CD1c-positive myeloid dendritic cell (primary cell): ENCODE measurements at regions not wholly inside any gene's neighbourhood (a gene's known extent, or its start where the extent isn't known, plus 50 kb on each side); places are given as distances from the start of the nearest gene placed in this dataset.

Source experiments
- DNase-seq: peaks from one replicate; pipeline ENCODE4 v3.0.0-alpha.2; 2016; ENCODE audit errors: extremely low spot score

DNA sequence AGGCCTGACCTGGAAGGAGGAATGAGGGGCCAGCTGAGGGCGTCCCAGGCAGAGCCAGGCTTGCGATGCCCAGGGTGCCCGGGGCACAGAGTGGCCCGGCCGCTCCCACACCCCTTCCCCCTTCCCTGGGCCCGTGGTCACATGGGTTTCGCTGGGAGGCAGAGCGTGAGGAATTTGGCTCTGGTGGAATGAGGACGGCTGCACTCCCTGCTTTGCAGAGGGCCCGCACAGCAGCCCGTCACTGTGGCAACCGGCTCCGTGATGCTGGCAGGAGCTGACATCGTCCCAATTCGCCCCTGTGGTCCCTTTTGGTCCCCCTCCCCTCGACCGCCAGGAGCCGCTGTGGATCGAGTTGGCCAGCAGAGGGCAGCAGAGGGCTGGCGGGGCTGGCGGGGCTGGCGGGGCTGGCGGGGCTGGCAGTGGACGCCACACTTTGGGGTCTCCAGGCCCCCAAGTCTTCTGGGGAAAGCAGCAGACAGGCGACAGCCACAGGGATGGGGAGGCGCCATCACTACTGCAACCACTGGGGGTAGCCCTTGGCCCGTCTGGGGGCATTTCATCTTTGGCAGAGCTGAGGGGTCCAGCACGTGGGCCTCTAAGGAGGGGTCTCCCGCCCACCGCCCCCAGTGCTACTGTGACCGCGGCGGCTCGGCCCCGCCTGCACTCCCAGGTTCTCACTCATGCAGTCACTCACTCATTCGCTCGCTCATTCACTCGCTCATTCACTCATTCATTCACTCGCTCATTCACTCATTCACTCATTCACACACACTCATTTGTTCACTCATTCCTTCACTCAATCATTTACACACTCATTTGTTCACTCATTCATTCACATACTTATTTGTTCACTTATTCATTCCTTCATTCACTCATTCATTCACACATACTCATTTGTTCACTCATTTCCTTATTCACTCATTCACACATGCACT is 49.7 kb upstream of the BHLHE23 start:
- DNase-seq, result peak; percentile 22
